T-cell (primary cell): ENCODE measurements at regions not wholly inside any gene's neighbourhood (a gene's known extent, or its start where the extent isn't known, plus 50 kb on each side); places are given as distances from the start of the nearest gene placed in this dataset.

Experiments
- ATAC-seq, 4 experiments: fragments of 200-7000 bp in 3 of 4; fragments of 150-1000 bp in 1 of 4; cut with Tn5 transposase; replicated peaks in 1 of 4; 1 replicate in 3 of 4; 2 replicates in 1 of 4; pipeline ENCODE4 v1.10.0; 2021; ENCODE audit warnings: moderate library complexity in 3 of 4, mild to moderate bottlenecking in 2 of 4, moderate number of reproducible peaks in 1 of 4
- CTCF ChIA-PET, 2 donors: fragments of 300-600 bp; sonication (Branson Sonifier 250); formaldehyde crosslinking; loops; one replicate each; lab custom pipeline; 2022; ENCODE audit warnings: antibody characterized with exemption in 2 of 2; lab: Charles Lee
- POLR2A ChIA-PET, 2 donors: fragments of 300-600 bp; sonication (Branson Sonifier 250); formaldehyde crosslinking; loops; one replicate each; lab custom pipeline; 2022; ENCODE audit warnings: antibody characterized with exemption in 2 of 2; lab: Charles Lee
- DNase-seq, 35 experiments: peaks; one replicate each; pipeline versions ENCODE4 v3.0.0 to v3.0.0-alpha.2; 2013 to 2023
- H3K27ac ChIP-seq: one replicate; pipeline ENCODE4 v1.5.1; 2013; ENCODE audit warnings: low read length
- H3K27me3 ChIP-seq, 2 experiments: replicated peaks in 1 of 2; 1 replicate in 1 of 2; 2 replicates in 1 of 2; pipeline versions ENCODE4 v1.6.1 to v1.7.0; 2013; ENCODE audit warnings: low read length in 1 of 2, mixed read lengths in 1 of 2; ENCODE audit not compliant: control insufficient read depth in 2 of 2, insufficient read depth in 2 of 2; ENCODE audit errors: extremely low read depth in 1 of 2
- H3K36me3 ChIP-seq, 2 donors: 1 replicate in 1 of 2; 2 replicates in 1 of 2; pipeline versions ENCODE4 v1.6.1 to v1.7.0; 2013; ENCODE audit warnings: low read length in 1 of 2; ENCODE audit not compliant: control insufficient read depth in 2 of 2, insufficient read depth in 1 of 2; ENCODE audit errors: extremely low read depth in 1 of 2
- H3K4me1 ChIP-seq, 2 experiments: 1 replicate in 1 of 2; 2 replicates in 1 of 2; pipeline versions ENCODE4 v1.6.1 to v1.7.0; 2013; ENCODE audit warnings: low read length in 2 of 2, mixed read lengths in 1 of 2; ENCODE audit not compliant: insufficient read depth in 2 of 2, control insufficient read depth in 1 of 2; ENCODE audit errors: extremely low read depth in 1 of 2
- H3K4me3 ChIP-seq, 2 donors: 1 replicate in 1 of 2; 2 replicates in 1 of 2; pipeline versions ENCODE4 v1.5.1 to v1.7.0; 2013; ENCODE audit warnings: mild to moderate bottlenecking in 2 of 2, low read length in 1 of 2, moderate library complexity in 1 of 2; ENCODE audit not compliant: control insufficient read depth in 1 of 2; ENCODE audit errors: extremely low read depth in 1 of 2
- H3K9me3 ChIP-seq: 2 replicates; pipeline ENCODE4 v1.7.0; 2013
- H3K27ac Mint-ChIP-seq, 2 donors: one replicate each; pipeline ENCODE4 v1.8.0; 2020 to 2021; ENCODE audit warnings: mild to moderate bottlenecking in 2 of 2, mixed read lengths in 2 of 2
- H3K27me3 Mint-ChIP-seq, 2 donors: one replicate each; pipeline ENCODE4 v1.8.0; 2021 to 2022; ENCODE audit warnings: mixed read lengths in 2 of 2
- H3K36me3 Mint-ChIP-seq: one replicate; pipeline ENCODE4 v1.8.0; 2021; ENCODE audit warnings: mixed read lengths
- H3K4me1 Mint-ChIP-seq, 3 donors: one replicate each; pipeline ENCODE4 v1.8.0; 2020 to 2022; ENCODE audit warnings: mixed read lengths in 3 of 3, mild to moderate bottlenecking in 1 of 3
- H3K4me3 Mint-ChIP-seq, 3 donors: one replicate each; pipeline ENCODE4 v1.8.0; 2020 to 2022; ENCODE audit warnings: mild to moderate bottlenecking in 3 of 3, mixed read lengths in 3 of 3, moderate library complexity in 3 of 3
- H3K9me3 Mint-ChIP-seq, 3 donors: one replicate each; pipeline ENCODE4 v1.8.0; 2020 to 2022; ENCODE audit warnings: mixed read lengths in 3 of 3
- WGBS: methylation state at CpG from one replicate; pipeline ENCODE4 v1.1.5; 2013; ENCODE audit warnings: missing lambda C conversion rate; ENCODE audit not compliant: insufficient coverage; 5-methylcytosine and 5-hydroxymethylcytosine counted together

DNA sequence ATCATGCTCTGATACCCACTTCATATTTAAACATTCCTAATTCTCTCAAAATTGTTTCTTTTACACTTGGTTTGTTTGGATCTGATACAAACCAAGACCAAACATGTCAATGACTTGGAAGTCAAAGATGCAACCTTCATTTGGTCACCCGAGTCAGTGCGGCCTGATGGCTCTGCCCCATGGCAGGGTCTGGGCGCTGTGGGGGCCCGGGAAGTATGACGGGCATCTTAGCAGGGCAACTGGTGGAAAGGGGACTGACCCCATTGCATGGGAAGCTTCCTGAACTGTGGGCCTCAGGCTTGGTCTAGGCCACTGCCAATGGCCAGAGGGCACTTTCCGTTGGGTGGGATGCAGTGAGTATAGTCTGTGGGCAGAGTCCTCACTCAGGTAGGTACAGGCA, 178.0 kb downstream of the KATNIP start:
- no peaks in the 10 kb centered on the region for H3K9me3 Mint-ChIP-seq
- WGBS: 96% methylated on average over 6 of the region's 6 CpGs
- no peaks in the 10 kb centered on the region for H3K27me3 Mint-ChIP-seq
- peaks cover 66% of the 10 kb centered on the region for H3K36me3 Mint-ChIP-seq
- no peak overlapping the region for H3K4me3 ChIP-seq
- H3K27ac Mint-ChIP-seq: no peak overlapping the region
- H3K4me1 ChIP-seq: peaks cover 0 to 17% of the 10 kb centered on the region in 2 experiments
- H3K27me3 ChIP-seq: no peaks in the 10 kb centered on the region
- H3K4me1 Mint-ChIP-seq: peaks cover 0 to 5% (median 1%) of the 10 kb centered on the region in 3 donors
- H3K36me3 ChIP-seq: peaks cover 0 to 11% of the 10 kb centered on the region in 2 donors
- DNase-seq (no peak), ATAC-seq (no peak)
- H3K27ac ChIP-seq: no peak overlapping the region
- ChIA-PET CTCF (no interaction called here), POLR2A (no interaction called here)
- no peak overlapping the region for H3K4me3 Mint-ChIP-seq
- no peaks in the 10 kb centered on the region for H3K9me3 ChIP-seq

DNA sequence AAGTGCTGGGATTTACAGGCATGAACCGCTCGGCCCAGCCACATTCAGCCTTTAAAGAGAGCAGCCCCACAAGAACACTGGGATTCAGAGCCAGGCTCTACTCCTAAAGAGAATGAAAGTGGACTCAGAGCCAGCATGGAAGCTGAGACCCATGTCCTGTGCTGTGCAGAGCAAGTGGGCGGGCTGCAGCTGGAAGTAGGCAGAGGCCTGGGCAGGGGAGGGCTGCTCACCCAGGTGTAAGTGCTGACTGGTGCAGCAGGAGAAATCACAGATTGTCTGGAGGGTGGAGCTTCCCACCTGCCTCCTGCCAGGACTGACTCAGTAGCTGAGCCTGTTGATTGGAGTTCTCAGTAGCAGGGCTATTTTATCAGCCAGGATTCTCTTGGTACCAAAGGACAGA, 178.7 kb downstream of the KATNIP start:
- no peaks in the 10 kb centered on the region for H3K27me3 Mint-ChIP-seq
- no peaks in the 10 kb centered on the region for H3K9me3 ChIP-seq
- peaks cover 0 to 5% (median 0%) of the 10 kb centered on the region in 3 donors for H3K4me1 Mint-ChIP-seq
- no peak for DNase-seq
- H3K9me3 Mint-ChIP-seq: no peaks in the 10 kb centered on the region
- ChIA-PET POLR2A (no interaction called here), CTCF (no interaction called here)
- no peaks in the 10 kb centered on the region for H3K27me3 ChIP-seq
- no peak for ATAC-seq
- no peak overlapping the region for H3K4me3 ChIP-seq
- H3K36me3 Mint-ChIP-seq: peaks cover 59% of the 10 kb centered on the region
- no peak overlapping the region for H3K4me3 Mint-ChIP-seq
- H3K4me1 ChIP-seq: peaks cover 0 to 9% of the 10 kb centered on the region in 2 experiments
- WGBS: 79% methylated on average over 3 of the region's 3 CpGs
- no peak overlapping the region for H3K27ac ChIP-seq
- peaks cover 0 to 11% of the 10 kb centered on the region in 2 donors for H3K36me3 ChIP-seq
- no peak overlapping the region for H3K27ac Mint-ChIP-seq

DNA sequence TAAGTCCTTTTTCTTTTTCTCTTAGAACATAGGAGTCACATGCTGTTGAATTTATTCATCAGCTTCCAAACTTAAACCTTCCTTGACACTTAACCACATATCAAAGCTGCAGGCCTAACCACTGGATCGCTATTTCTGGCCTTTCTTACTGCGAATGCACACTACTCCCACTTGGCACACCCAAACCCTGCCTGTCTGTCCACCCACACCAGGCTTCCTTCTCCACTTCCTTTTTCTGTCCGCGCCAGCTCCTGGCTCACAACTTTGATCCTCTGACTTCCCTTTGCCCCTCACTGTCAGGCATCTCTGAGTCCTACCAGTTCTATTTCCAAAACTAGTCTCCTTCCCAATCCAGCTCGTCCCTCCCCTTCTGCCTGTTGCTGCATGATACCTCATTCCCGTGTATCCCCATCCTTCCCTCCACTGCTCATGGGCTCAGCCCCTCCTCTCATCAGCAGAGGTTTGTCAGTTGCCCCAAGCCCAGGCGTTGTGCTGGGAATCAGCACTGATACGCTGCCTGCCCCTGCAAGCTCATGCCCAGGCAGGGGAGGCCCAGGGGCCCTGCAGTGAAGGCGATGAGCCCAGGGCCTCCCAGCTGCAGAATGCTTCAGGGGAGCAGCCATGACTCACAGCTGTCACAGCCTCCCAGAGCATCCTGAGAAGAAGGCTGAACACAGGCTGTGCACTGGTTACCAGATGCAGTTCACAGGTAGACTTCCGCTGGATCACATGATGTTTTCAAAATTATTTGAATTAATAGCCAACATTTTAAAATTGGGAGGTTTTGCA, 179.8 kb downstream of the KATNIP start:
- Mint-ChIP-seq H3K4me3 (no peak overlapping the region), H3K27me3 (no peaks in the 10 kb centered on the region), H3K27ac (no peak overlapping the region), H3K9me3 (no peaks in the 10 kb centered on the region), H3K36me3 (peaks cover 53% of the 10 kb centered on the region), H3K4me1 (peaks cover 0 to 5% (median 0%) of the 10 kb centered on the region in 3 donors)
- Histone ChIP-seq H3K4me1 (peaks cover 0 to 4% of the 10 kb centered on the region in 2 experiments), H3K27ac (no peak overlapping the region), H3K9me3 (no peaks in the 10 kb centered on the region), H3K27me3 (no peaks in the 10 kb centered on the region), H3K36me3 (peaks cover 0 to 11% of the 10 kb centered on the region in 2 donors), H3K4me3 (no peak overlapping the region)
- ChIA-PET POLR2A (no interaction called here), CTCF (no interaction called here)
- ATAC-seq: no peak
- no peak for DNase-seq
- WGBS: 63% methylated on average over 8 of the region's 10 CpGs

DNA sequence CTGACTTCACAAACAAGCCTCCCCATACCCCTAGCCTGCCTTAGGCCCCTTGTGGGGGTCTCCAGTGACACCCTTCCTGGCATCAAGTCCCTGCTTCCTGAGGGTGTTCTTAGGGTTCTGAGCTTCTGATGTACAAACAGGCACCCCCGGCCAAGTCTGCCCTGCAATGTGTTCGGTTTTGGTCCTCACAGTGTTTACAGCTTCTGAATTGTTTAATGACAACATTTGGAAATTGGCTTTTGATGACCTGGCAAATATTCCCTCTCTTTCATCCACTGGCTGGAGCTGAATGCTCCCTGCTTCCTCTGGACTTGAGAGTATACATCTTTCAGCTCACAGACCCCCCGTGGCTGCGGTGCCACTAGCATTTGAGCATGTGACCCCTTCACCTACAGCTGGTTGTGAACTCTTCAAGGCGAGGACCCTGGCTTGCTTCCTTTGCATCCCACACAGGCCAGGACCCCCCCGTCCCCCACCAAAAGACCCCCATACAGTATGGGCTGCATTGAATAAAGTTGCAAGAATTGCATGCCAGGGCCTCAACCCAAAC, 180.8 kb downstream of the KATNIP start:
- ChIA-PET POLR2A (no interaction called here), CTCF (no interaction called here)
- peaks cover 0 to 4% of the 10 kb centered on the region in 2 experiments for H3K4me1 ChIP-seq
- H3K27me3 ChIP-seq: no peaks in the 10 kb centered on the region
- Mint-ChIP-seq H3K4me3 (no peak overlapping the region), H3K36me3 (peaks cover 50% of the 10 kb centered on the region), H3K27ac (no peak overlapping the region), H3K4me1 (peaks cover 0 to 5% (median 0%) of the 10 kb centered on the region in 3 donors), H3K9me3 (no peaks in the 10 kb centered on the region), H3K27me3 (no peaks in the 10 kb centered on the region)
- H3K36me3 ChIP-seq: peaks cover 0 to 5% of the 10 kb centered on the region in 2 donors
- H3K27ac ChIP-seq: no peak overlapping the region
- no peak for DNase-seq
- no peaks in the 10 kb centered on the region for H3K9me3 ChIP-seq
- 100% methylated on average over 2 of the region's 6 CpGs for WGBS
- ATAC-seq: no peak
- no peak overlapping the region for H3K4me3 ChIP-seq

DNA sequence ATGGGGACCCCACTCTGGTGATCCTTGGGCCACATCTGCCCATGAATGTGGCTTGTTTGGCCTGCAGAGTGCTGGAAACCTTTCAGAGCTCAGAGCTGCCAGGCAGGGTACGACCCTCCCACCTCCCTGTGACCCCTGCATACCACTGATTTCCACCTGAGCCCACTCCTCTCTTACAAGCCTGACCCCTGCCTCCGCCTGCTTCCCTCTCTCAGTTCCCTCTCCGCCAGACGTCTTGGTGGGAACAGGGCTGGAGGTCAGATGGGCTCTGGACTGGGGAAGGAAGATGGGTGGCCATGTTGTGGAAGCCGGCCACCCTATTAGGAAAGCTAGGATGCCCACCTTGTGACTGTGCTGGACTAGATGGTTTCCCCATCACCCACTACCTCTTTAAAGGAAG, 185.1 kb downstream of the KATNIP start:
- CTCF ChIA-PET: no interaction called here
- Mint-ChIP-seq H3K4me3 (no peak overlapping the region), H3K27ac (no peak overlapping the region), H3K9me3 (no peaks in the 10 kb centered on the region), H3K36me3 (peaks cover 41% of the 10 kb centered on the region), H3K27me3 (no peaks in the 10 kb centered on the region), H3K4me1 (no peaks in the 10 kb centered on the region)
- ATAC-seq: no peak
- 95% methylated on average over 2 of the region's 5 CpGs for WGBS
- DNase-seq: no peak
- H3K4me1 ChIP-seq: no peaks in the 10 kb centered on the region
- POLR2A ChIA-PET: no interaction called here
- peaks cover 2 to 3% of the 10 kb centered on the region in 2 donors for H3K36me3 ChIP-seq
- no peak overlapping the region for H3K4me3 ChIP-seq
- no peaks in the 10 kb centered on the region for H3K27me3 ChIP-seq
- no peak overlapping the region for H3K27ac ChIP-seq
- H3K9me3 ChIP-seq: no peaks in the 10 kb centered on the region

DNA sequence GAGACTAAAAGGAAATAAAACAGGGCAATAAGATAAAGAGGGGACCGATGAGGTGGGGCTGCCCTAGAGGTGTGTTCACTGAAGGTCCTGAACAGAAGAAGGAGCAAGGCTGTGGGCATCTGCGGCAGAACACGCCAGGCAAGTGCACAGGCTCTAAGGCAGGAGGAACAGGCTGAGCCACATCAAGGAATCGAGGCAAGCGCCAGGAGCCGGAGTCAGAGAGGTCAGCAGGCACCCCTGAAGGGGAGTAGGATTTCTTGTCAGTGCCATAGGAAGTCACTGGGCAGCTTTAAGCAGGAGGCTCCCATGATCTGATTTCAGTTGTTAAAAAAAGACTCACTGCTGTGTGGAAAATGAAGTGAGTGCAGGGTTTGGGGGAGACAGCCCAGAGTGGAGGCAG, 186.5 kb downstream of the KATNIP start:
- H3K4me1 Mint-ChIP-seq: no peaks in the 10 kb centered on the region
- Histone ChIP-seq H3K27ac (no peak overlapping the region), H3K4me1 (no peaks in the 10 kb centered on the region), H3K27me3 (no peaks in the 10 kb centered on the region), H3K4me3 (no peak overlapping the region), H3K36me3 (peaks cover 2 to 8% of the 10 kb centered on the region in 2 donors), H3K9me3 (no peaks in the 10 kb centered on the region)
- ATAC-seq: no peak
- DNase-seq: no peak
- no peak overlapping the region for H3K4me3 Mint-ChIP-seq
- no peaks in the 10 kb centered on the region for H3K27me3 Mint-ChIP-seq
- CTCF ChIA-PET: no interaction called here
- peaks cover 41% of the 10 kb centered on the region for H3K36me3 Mint-ChIP-seq
- H3K27ac Mint-ChIP-seq: no peak overlapping the region
- POLR2A ChIA-PET: no interaction called here
- WGBS: 93% methylated on average over 6 of the region's 6 CpGs
- H3K9me3 Mint-ChIP-seq: no peaks in the 10 kb centered on the region
